GM23338 (cell line): ENCODE measurements at regions not wholly inside any gene's neighbourhood (a gene's known extent, or its start where the extent isn't known, plus 50 kb on each side); places are given as distances from the start of the nearest gene placed in this dataset.
A peak's percentile ranks its signal among the peaks of the same experiment; 100 is the strongest.

Experiments used
- ATAC-seq: fragments of 200-7000 bp; cut with Tn5 transposase; 3 replicates; pipeline ENCODE4 v1.9.1; 2020
- DNase-seq: peaks from one replicate; pipeline ENCODE4 v3.0.0-alpha.2; 2015; ENCODE audit warnings: low spot score
- H2AFZ ChIP-seq: fragments of 200-600 bp; sonication (generic); 2 replicates; pipeline ENCODE4 v1.8.0; 2016; ENCODE audit warnings: antibody characterized with exemption, mild to moderate bottlenecking, moderate library complexity
- H3F3A ChIP-seq: fragments of 200-600 bp; sonication (generic); replicated peaks from 2 replicates; pipeline ENCODE4 v1.8.0; 2017; ENCODE audit warnings: antibody characterized with exemption, mixed run types, low read depth
- H3K27ac ChIP-seq: fragments of 200-600 bp; sonication (generic); 2 replicates; pipeline ENCODE4 v1.6.1; 2016; ENCODE audit warnings: low read depth
- H3K27me3 ChIP-seq: fragments of 200-600 bp; sonication (generic); 2 replicates; pipeline ENCODE4 v1.8.0; 2016; ENCODE audit warnings: mild to moderate bottlenecking, mixed run types, moderate library complexity; ENCODE audit not compliant: insufficient read depth
- H3K36me3 ChIP-seq: fragments of 200-600 bp; sonication (generic); 2 replicates; pipeline ENCODE4 v1.8.0; 2016; ENCODE audit warnings: mild to moderate bottlenecking; ENCODE audit not compliant: insufficient read depth
- H3K4me1 ChIP-seq: fragments of 200-600 bp; sonication (generic); 2 replicates; pipeline ENCODE4 v1.8.0; 2016; ENCODE audit warnings: mild to moderate bottlenecking, moderate library complexity; ENCODE audit not compliant: insufficient read depth
- H3K4me2 ChIP-seq: fragments of 200-600 bp; sonication (generic); 2 replicates; pipeline ENCODE4 v1.7.1; 2017; ENCODE audit warnings: mixed run types
- H3K4me3 ChIP-seq: fragments of 200-600 bp; sonication (generic); 2 replicates; pipeline ENCODE4 v1.6.1; 2016; ENCODE audit warnings: mixed run types
- H3K79me2 ChIP-seq: fragments of 200-600 bp; sonication (generic); replicated peaks from 2 replicates; pipeline ENCODE4 v1.8.0; 2017; ENCODE audit warnings: mild to moderate bottlenecking; ENCODE audit not compliant: insufficient read depth
- H3K9me2 ChIP-seq: fragments of 200-600 bp; sonication (generic); 2 replicates; pipeline ENCODE4 v1.8.0; 2017; ENCODE audit not compliant: insufficient read depth
- H4K20me1 ChIP-seq: fragments of 200-600 bp; sonication (generic); replicated peaks from 2 replicates; pipeline ENCODE4 v1.8.0; 2017; ENCODE audit warnings: mild to moderate bottlenecking; ENCODE audit not compliant: insufficient read depth
- H3K27ac Mint-ChIP-seq: 2 replicates; pipeline ENCODE4 v1.8.0; 2020; ENCODE audit warnings: inconsistent platforms, mild to moderate bottlenecking, moderate library complexity, mixed read lengths
- H3K27me3 Mint-ChIP-seq: 3 replicates; pipeline ENCODE4 v1.8.0; 2022; ENCODE audit warnings: low read depth, mild to moderate bottlenecking, moderate library complexity, mixed read lengths, inconsistent platforms; ENCODE audit not compliant: insufficient read depth, poor library complexity
- H3K36me3 Mint-ChIP-seq: 3 replicates; pipeline ENCODE4 v1.8.0; 2021; ENCODE audit warnings: low read depth, mild to moderate bottlenecking, inconsistent platforms, moderate library complexity, mixed read lengths
- H3K4me1 Mint-ChIP-seq: 3 replicates; pipeline ENCODE4 v1.8.0; 2020; ENCODE audit warnings: mild to moderate bottlenecking, inconsistent platforms, mixed read lengths
- H3K4me3 Mint-ChIP-seq: 3 replicates; pipeline ENCODE4 v1.8.0; 2021; ENCODE audit warnings: moderate library complexity, mild to moderate bottlenecking, inconsistent platforms, mixed read lengths
- H3K9me3 Mint-ChIP-seq: 3 replicates; pipeline ENCODE4 v1.8.0; 2020; ENCODE audit warnings: moderate library complexity, mild to moderate bottlenecking, inconsistent platforms, mixed read lengths
- ZNF331 ChIP-seq: fragments of 250-450 bp; sonication (Bioruptor Pico); IDR thresholded peaks from 2 replicates; pipeline ENCODE4 v1.5.0; 2020; ENCODE audit warnings: low read depth, mild to moderate bottlenecking, moderate library complexity
- TF ChIP-seq, protein P1 (sequence below), 2 experiments: fragments of 200-600 bp in 1 of 2; sonication (generic) in 1 of 2; conservative IDR thresholded peaks; 2 replicates each; pipeline versions ENCODE4 v1.5.1 to v1.6.1; 2016 to 2017; ENCODE audit warnings: antibody characterized with exemption in 2 of 2, low read depth in 2 of 2, mild to moderate bottlenecking in 2 of 2, moderate library complexity in 1 of 2
- TF ChIP-seq, protein P2 (sequence below): fragments of 250-450 bp; sonication (Bioruptor Pico); IDR thresholded peaks from 2 replicates; pipeline ENCODE4 v1.5.0; 2020; ENCODE audit warnings: mild to moderate bottlenecking, moderate library complexity

DNA sequence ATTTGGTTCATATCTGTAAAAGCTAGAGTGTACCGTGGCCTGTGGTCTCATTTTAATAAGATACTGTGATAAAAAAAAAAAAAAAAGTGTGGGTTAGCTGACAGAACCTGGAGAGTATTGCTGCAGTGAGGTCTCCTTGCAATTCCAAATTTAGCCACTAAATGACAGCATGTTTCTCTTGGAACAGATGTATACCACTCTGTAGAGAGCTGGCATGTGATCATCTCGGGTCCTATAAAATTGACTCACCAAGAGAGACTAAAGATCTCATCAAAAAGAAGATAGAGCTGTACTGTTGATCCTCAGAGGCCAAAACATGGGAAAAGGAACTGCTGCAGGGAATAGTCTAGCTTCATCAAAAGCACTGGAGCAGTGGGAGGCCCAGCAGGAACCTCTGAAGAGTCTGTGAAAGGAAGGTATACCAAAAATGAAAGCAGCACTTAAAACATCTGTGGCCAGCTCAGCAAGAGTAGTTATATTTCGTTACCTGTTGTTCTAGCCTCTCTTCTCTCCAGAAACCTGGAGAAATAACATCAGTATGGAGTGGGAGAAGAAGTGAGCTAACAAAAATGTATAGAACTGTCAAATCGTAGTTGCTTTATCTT lies 826.8 kb downstream of the EFNA5 start:
- no peak overlapping the region for H3K27ac Mint-ChIP-seq
- peak; percentile 87 for ATAC-seq

More for the DNA sequence above, 826.8 kb downstream of the EFNA5 start:
- no peaks in the 10 kb centered on the region for H3K27me3 ChIP-seq
- Mint-ChIP-seq H3K36me3 (peaks cover 13% of the 10 kb centered on the region; the same call in 2 of the 3 replicates), H3K4me3 (no peak overlapping the region), H3K9me3 (peaks cover 2% of the 10 kb centered on the region; the same call in 1 of the 3 replicates), H3K4me1 (peaks cover 5% of the 10 kb centered on the region), H3K27me3 (peaks cover 1% of the 10 kb centered on the region)
- TF ChIP-seq, protein P1, sequence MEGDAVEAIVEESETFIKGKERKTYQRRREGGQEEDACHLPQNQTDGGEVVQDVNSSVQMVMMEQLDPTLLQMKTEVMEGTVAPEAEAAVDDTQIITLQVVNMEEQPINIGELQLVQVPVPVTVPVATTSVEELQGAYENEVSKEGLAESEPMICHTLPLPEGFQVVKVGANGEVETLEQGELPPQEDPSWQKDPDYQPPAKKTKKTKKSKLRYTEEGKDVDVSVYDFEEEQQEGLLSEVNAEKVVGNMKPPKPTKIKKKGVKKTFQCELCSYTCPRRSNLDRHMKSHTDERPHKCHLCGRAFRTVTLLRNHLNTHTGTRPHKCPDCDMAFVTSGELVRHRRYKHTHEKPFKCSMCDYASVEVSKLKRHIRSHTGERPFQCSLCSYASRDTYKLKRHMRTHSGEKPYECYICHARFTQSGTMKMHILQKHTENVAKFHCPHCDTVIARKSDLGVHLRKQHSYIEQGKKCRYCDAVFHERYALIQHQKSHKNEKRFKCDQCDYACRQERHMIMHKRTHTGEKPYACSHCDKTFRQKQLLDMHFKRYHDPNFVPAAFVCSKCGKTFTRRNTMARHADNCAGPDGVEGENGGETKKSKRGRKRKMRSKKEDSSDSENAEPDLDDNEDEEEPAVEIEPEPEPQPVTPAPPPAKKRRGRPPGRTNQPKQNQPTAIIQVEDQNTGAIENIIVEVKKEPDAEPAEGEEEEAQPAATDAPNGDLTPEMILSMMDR (conservative IDR thresholded peaks at IDR 0.05; ENCODE audit: low read depth in 2 of 2) = peak; percentile 42 to 44
- TF ChIP-seq ZNF331 (CRISPR knock-in tag) = no peak
- TF ChIP-seq, protein P2, sequence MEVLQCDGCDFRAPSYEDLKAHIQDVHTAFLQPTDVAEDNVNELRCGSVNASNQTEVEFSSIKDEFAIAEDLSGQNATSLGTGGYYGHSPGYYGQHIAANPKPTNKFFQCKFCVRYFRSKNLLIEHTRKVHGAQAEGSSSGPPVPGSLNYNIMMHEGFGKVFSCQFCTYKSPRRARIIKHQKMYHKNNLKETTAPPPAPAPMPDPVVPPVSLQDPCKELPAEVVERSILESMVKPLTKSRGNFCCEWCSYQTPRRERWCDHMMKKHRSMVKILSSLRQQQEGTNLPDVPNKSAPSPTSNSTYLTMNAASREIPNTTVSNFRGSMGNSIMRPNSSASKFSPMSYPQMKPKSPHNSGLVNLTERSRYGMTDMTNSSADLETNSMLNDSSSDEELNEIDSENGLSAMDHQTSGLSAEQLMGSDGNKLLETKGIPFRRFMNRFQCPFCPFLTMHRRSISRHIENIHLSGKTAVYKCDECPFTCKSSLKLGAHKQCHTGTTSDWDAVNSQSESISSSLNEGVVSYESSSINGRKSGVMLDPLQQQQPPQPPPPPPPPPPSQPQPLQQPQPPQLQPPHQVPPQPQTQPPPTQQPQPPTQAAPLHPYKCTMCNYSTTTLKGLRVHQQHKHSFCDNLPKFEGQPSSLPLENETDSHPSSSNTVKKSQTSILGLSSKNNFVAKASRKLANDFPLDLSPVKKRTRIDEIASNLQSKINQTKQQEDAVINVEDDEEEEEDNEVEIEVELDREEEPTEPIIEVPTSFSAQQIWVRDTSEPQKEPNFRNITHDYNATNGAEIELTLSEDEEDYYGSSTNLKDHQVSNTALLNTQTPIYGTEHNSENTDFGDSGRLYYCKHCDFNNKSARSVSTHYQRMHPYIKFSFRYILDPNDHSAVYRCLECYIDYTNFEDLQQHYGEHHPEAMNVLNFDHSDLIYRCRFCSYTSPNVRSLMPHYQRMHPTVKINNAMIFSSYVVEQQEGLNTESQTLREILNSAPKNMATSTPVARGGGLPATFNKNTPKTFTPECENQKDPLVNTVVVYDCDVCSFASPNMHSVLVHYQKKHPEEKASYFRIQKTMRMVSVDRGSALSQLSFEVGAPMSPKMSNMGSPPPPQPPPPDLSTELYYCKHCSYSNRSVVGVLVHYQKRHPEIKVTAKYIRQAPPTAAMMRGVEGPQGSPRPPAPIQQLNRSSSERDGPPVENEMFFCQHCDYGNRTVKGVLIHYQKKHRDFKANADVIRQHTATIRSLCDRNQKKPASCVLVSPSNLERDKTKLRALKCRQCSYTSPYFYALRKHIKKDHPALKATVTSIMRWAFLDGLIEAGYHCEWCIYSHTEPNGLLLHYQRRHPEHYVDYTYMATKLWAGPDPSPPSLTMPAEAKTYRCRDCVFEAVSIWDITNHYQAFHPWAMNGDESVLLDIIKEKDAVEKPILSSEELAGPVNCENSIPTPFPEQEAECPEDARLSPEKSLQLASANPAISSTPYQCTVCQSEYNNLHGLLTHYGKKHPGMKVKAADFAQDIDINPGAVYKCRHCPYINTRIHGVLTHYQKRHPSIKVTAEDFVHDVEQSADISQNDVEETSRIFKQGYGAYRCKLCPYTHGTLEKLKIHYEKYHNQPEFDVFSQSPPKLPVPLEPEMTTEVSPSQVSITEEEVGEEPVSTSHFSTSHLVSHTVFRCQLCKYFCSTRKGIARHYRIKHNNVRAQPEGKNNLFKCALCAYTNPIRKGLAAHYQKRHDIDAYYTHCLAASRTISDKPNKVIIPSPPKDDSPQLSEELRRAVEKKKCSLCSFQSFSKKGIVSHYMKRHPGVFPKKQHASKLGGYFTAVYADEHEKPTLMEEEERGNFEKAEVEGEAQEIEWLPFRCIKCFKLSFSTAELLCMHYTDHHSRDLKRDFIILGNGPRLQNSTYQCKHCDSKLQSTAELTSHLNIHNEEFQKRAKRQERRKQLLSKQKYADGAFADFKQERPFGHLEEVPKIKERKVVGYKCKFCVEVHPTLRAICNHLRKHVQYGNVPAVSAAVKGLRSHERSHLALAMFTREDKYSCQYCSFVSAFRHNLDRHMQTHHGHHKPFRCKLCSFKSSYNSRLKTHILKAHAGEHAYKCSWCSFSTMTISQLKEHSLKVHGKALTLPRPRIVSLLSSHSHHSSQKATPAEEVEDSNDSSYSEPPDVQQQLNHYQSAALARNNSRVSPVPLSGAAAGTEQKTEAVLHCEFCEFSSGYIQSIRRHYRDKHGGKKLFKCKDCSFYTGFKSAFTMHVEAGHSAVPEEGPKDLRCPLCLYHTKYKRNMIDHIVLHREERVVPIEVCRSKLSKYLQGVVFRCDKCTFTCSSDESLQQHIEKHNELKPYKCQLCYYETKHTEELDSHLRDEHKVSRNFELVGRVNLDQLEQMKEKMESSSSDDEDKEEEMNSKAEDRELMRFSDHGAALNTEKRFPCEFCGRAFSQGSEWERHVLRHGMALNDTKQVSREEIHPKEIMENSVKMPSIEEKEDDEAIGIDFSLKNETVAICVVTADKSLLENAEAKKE = peak; percentile 12; the same call in 1 of the 2 replicates
- no peaks in the 10 kb centered on the region for H4K20me1 ChIP-seq
- H3K9me2 ChIP-seq = 0 out of 2 replicates have a peak, but pooled peaks cover 4% of the 10 kb centered on the region
- no peak overlapping the region for H3K4me2 ChIP-seq
- DNase-seq = peak; percentile 60
- H3K4me3 ChIP-seq = no peak overlapping the region
- H3F3A ChIP-seq = no peaks in the 10 kb centered on the region
- H2AFZ ChIP-seq = peak overlapping the region; percentile 3; the same call in 1 of the 2 replicates
- H3K27ac ChIP-seq = no peak overlapping the region
- H3K36me3 ChIP-seq = no peaks in the 10 kb centered on the region
- H3K79me2 ChIP-seq = no peaks in the 10 kb centered on the region
- H3K4me1 ChIP-seq = 0 out of 2 replicates have a peak, but pooled peaks cover 6% of the 10 kb centered on the region
